Liver (tissue), 8 donors: ENCODE measurements at regions not wholly inside any gene's neighbourhood (a gene's known extent, or its start where the extent isn't known, plus 50 kb on each side); places are given as distances from the start of the nearest gene placed in this dataset.

Experiments used
- DNase-seq: peaks from one replicate; pipeline ENCODE4 v3.0.0-alpha.2; 2017; ENCODE audit warnings: low spot score
- H3K27ac ChIP-seq, 2 donors: one replicate each; pipeline ENCODE4 v1.7.0; 2013; ENCODE audit warnings: inconsistent platforms in 2 of 2, low read length in 2 of 2, control low read depth in 1 of 2, low read depth in 1 of 2, mild to moderate bottlenecking in 1 of 2
- H3K27me3 ChIP-seq, 4 donors: one replicate each; pipeline versions ENCODE4 v1.6.1 to v1.7.0; 2013; ENCODE audit warnings: low read length in 3 of 4, inconsistent platforms in 1 of 4, mild to moderate bottlenecking in 1 of 4, moderate library complexity in 1 of 4; ENCODE audit not compliant: control insufficient read depth in 4 of 4, insufficient read depth in 4 of 4
- H3K36me3 ChIP-seq, 4 donors: one replicate each; pipeline versions ENCODE4 v1.6.1 to v1.7.0; 2013; ENCODE audit warnings: low read length in 3 of 4, mild to moderate bottlenecking in 3 of 4, low read depth in 1 of 4, moderate library complexity in 1 of 4; ENCODE audit not compliant: control insufficient read depth in 4 of 4, insufficient read depth in 3 of 4
- H3K4me1 ChIP-seq, 4 donors: one replicate each; pipeline versions ENCODE4 v1.6.1 to v1.7.0; 2013; ENCODE audit warnings: low read length in 3 of 4, mild to moderate bottlenecking in 3 of 4, moderate library complexity in 1 of 4; ENCODE audit not compliant: control insufficient read depth in 4 of 4, insufficient read depth in 4 of 4
- H3K4me3 ChIP-seq, 3 donors: one replicate each; pipeline versions ENCODE4 v1.6.1 to v1.7.0; 2013; ENCODE audit warnings: low read length in 3 of 3, control low read depth in 1 of 3, low read depth in 1 of 3, mild to moderate bottlenecking in 1 of 3
- H3K9ac ChIP-seq, 2 donors: one replicate each; pipeline ENCODE4 v1.7.0; 2013; ENCODE audit warnings: low read length in 2 of 2, mild to moderate bottlenecking in 2 of 2, moderate library complexity in 2 of 2, control low read depth in 1 of 2, low read depth in 1 of 2
- H3K9me3 ChIP-seq, 4 donors: one replicate each; pipeline versions ENCODE4 v1.6.1 to v1.7.0; 2013; ENCODE audit warnings: low read length in 3 of 4; ENCODE audit not compliant: control insufficient read depth in 4 of 4
- CTCF ChIP-seq: fragments of 150-350 bp; IDR thresholded peaks from 2 replicates; pipeline ENCODE4 v1.5.1; 2017; ENCODE audit warnings: improper control_type of control experiment, low read depth, low read length; ENCODE audit not compliant: missing input control
- FOXA2 ChIP-seq: IDR thresholded peaks from 2 replicates; pipeline ENCODE4 v1.6.1; 2016; ENCODE audit warnings: antibody characterized with exemption
- MAX ChIP-seq: IDR thresholded peaks from 2 replicates; pipeline ENCODE4 v1.6.1; 2016; ENCODE audit warnings: antibody characterized with exemption
- RAD21 ChIP-seq, 2 donors: IDR thresholded peaks; 2 replicates each; pipeline ENCODE4 v1.6.1; 2016; ENCODE audit warnings: antibody characterized with exemption in 2 of 2, mild to moderate bottlenecking in 2 of 2
- REST ChIP-seq: IDR thresholded peaks from 2 replicates; pipeline ENCODE4 v1.6.1; 2016; ENCODE audit warnings: antibody characterized with exemption, mild to moderate bottlenecking
- RXRA ChIP-seq, 2 donors: IDR thresholded peaks; 2 replicates each; pipeline ENCODE4 v1.6.1; 2017 to 2018; ENCODE audit warnings: antibody characterized with exemption in 2 of 2, mild to moderate bottlenecking in 1 of 2
- WGBS: extraction: QIAGEN DNeasy Blood & Tissue Kit; methylation state at CpG from one replicate; pipeline ENCODE4 v1.1.7; 2013; 5-methylcytosine and 5-hydroxymethylcytosine counted together
- donor health status: healthy.
- donor health status: healthy.
- donor health status: healthy.
- donor health status: healthy.
- donor health status: healthy.

- 66% methylated on average over 6 of the region's 6 CpGs for WGBS
- H3K4me1 ChIP-seq, result no peaks in the 10 kb centered on the region
These were observed 996.5 kb downstream of the AACS start for GRCh38 chr12:126061777-126062176.

GRCh38 chr12:126064028-126064427 lies 998.8 kb downstream of the AACS start:
- 71% methylated on average over 5 of the region's 5 CpGs for WGBS
- H3K4me3 ChIP-seq, result no peak overlapping the region
- TF ChIP-seq RXRA (IDR thresholded peaks at IDR 0.05) (no peak), MAX (no peak), REST (peak; percentile 8)
- peaks cover 0 to 10% (median 2%) of the 10 kb centered on the region in 4 donors for H3K9me3 ChIP-seq
- H3K36me3 ChIP-seq, result no peaks in the 10 kb centered on the region
- no peaks in the 10 kb centered on the region for H3K4me1 ChIP-seq
- H3K9ac ChIP-seq, result no peak overlapping the region
- no peaks in the 10 kb centered on the region for H3K27me3 ChIP-seq
- DNase-seq, result no peak
- no peak overlapping the region for H3K27ac ChIP-seq

More at GRCh38 chr12:126061777-126062176, 996.5 kb downstream of the AACS start:
- no peak overlapping the region for H3K9ac ChIP-seq
- H3K27ac ChIP-seq, result no peak overlapping the region
- H3K27me3 ChIP-seq, result no peaks in the 10 kb centered on the region
- no peak overlapping the region for H3K4me3 ChIP-seq
- TF ChIP-seq CTCF (no peak), REST (no peak), FOXA2 (no peak), RAD21 (IDR thresholded peaks at IDR 0.05) (no peak)
- H3K36me3 ChIP-seq, result no peaks in the 10 kb centered on the region
- no peak for DNase-seq
- H3K9me3 ChIP-seq, result peaks cover 0 to 9% (median 2%) of the 10 kb centered on the region in 4 donors
